Trophoblast cell (in vitro differentiated cells and primary cell): ENCODE measurements at regions not wholly inside any gene's neighbourhood (a gene's known extent, or its start where the extent isn't known, plus 50 kb on each side); places are given as distances from the start of the nearest gene placed in this dataset.

Experiments
- DNase-seq, 2 donors: peaks; one replicate each; pipeline ENCODE4 v3.0.0-alpha.2; 2016
- H2AFZ ChIP-seq: 2 replicates; pipeline ENCODE4 v1.6.1; 2013; ENCODE audit warnings: low read length, moderate library complexity, mild to moderate bottlenecking; ENCODE audit not compliant: insufficient read depth, poor library complexity
- H2AK5ac ChIP-seq: 2 replicates; pipeline ENCODE4 v1.6.1; 2013; ENCODE audit warnings: mild to moderate bottlenecking, low read length
- H2BK120ac ChIP-seq: 2 replicates; pipeline ENCODE4 v1.6.1; 2013; ENCODE audit warnings: low read length, mild to moderate bottlenecking, moderate library complexity; ENCODE audit not compliant: insufficient read depth, poor library complexity
- H2BK12ac ChIP-seq: 2 replicates; pipeline ENCODE4 v1.6.1; 2013; ENCODE audit warnings: mild to moderate bottlenecking, low read length, moderate library complexity
- H2BK5ac ChIP-seq: 2 replicates; pipeline ENCODE4 v1.6.1; 2013; ENCODE audit warnings: low read length, low read depth, moderate library complexity, mild to moderate bottlenecking; ENCODE audit not compliant: poor library complexity
- H3K14ac ChIP-seq: 2 replicates; pipeline ENCODE4 v1.6.1; 2013; ENCODE audit warnings: mild to moderate bottlenecking, low read length
- H3K18ac ChIP-seq: 2 replicates; pipeline ENCODE4 v1.6.1; 2013; ENCODE audit warnings: mild to moderate bottlenecking, low read length
- H3K23ac ChIP-seq: 2 replicates; pipeline ENCODE4 v1.6.1; 2013; ENCODE audit warnings: low read length
- H3K27ac ChIP-seq: 2 replicates; pipeline ENCODE4 v1.5.1; 2013; ENCODE audit warnings: low read depth, mild to moderate bottlenecking, inconsistent platforms, low read length, moderate library complexity
- H3K27me3 ChIP-seq: 2 replicates; pipeline ENCODE4 v1.6.1; 2013; ENCODE audit warnings: inconsistent platforms, mild to moderate bottlenecking, low read length, moderate library complexity; ENCODE audit not compliant: insufficient read depth
- H3K36me3 ChIP-seq, 2 experiments: 1 replicate in 1 of 2; 2 replicates in 1 of 2; pipeline ENCODE4 v1.6.1; 2013; ENCODE audit warnings: low read length in 2 of 2, mild to moderate bottlenecking in 2 of 2, moderate library complexity in 1 of 2; ENCODE audit not compliant: insufficient read depth in 2 of 2, control insufficient read depth in 1 of 2
- H3K4ac ChIP-seq: 2 replicates; pipeline ENCODE4 v1.6.1; 2013; ENCODE audit warnings: low read depth, mild to moderate bottlenecking, low read length, moderate library complexity
- H3K4me1 ChIP-seq, 2 experiments: 1 replicate in 1 of 2; 2 replicates in 1 of 2; pipeline ENCODE4 v1.6.1; 2013; ENCODE audit warnings: low read length in 2 of 2, mild to moderate bottlenecking in 2 of 2, moderate library complexity in 1 of 2; ENCODE audit not compliant: insufficient read depth in 2 of 2, control insufficient read depth in 1 of 2
- H3K4me2 ChIP-seq: 2 replicates; pipeline ENCODE4 v1.6.1; 2013; ENCODE audit warnings: inconsistent platforms, mild to moderate bottlenecking, low read length, moderate library complexity
- H3K4me3 ChIP-seq: 2 replicates; pipeline ENCODE4 v1.5.1; 2013; ENCODE audit warnings: mild to moderate bottlenecking, low read depth, low read length, inconsistent platforms
- H3K79me1 ChIP-seq: one replicate; pipeline ENCODE4 v1.6.1; 2013; ENCODE audit warnings: low read length
- H3K79me2 ChIP-seq: 2 replicates; pipeline ENCODE4 v1.6.1; 2013; ENCODE audit warnings: low read length, mild to moderate bottlenecking; ENCODE audit not compliant: control insufficient read depth, insufficient read depth, poor library complexity
- H3K9ac ChIP-seq: 2 replicates; pipeline ENCODE4 v1.6.1; 2013; ENCODE audit warnings: mild to moderate bottlenecking, low read length
- H3K9me3 ChIP-seq: 2 replicates; pipeline ENCODE4 v1.6.1; 2013; ENCODE audit warnings: low read depth, mild to moderate bottlenecking, control low read depth, inconsistent platforms, low read length; ENCODE audit not compliant: insufficient read depth
- H4K12ac ChIP-seq: 2 replicates; pipeline ENCODE4 v1.6.1; 2013; ENCODE audit warnings: low read depth, mild to moderate bottlenecking, low read length, moderate library complexity
- H4K8ac ChIP-seq: 2 replicates; pipeline ENCODE4 v1.6.1; 2013; ENCODE audit warnings: low read depth, mild to moderate bottlenecking, low read length, moderate library complexity
- H4K91ac ChIP-seq: one replicate; pipeline ENCODE4 v1.6.1; 2013; ENCODE audit warnings: low read depth, mild to moderate bottlenecking, low read length, moderate library complexity
- WGBS: extraction: QIAGEN DNeasy Blood & Tissue Kit; methylation state at CpG from one replicate; pipeline ENCODE4 v1.1.7; 2013; ENCODE audit warnings: missing lambda C conversion rate; ENCODE audit not compliant: insufficient read length, insufficient coverage; ENCODE audit errors: extremely low coverage; 5-methylcytosine and 5-hydroxymethylcytosine counted together

GRCh38 chrX:46279214-46279924 lies 265.9 kb downstream of the ZNF674 start:
- no peak overlapping the region for H3K18ac ChIP-seq
- WGBS, result no CpG with 5 or more reads among the region's 4 CpGs
- no peak overlapping the region for H3K4ac ChIP-seq
- peak overlapping the region; percentile 38 for H4K8ac ChIP-seq
- no peak overlapping the region for H4K12ac ChIP-seq
- H3K14ac ChIP-seq, result no peak overlapping the region
- H3K79me1 ChIP-seq, result no peaks in the 10 kb centered on the region
- no peak overlapping the region for H3K4me2 ChIP-seq
- H3K27me3 ChIP-seq, result no peaks in the 10 kb centered on the region
- H3K79me2 ChIP-seq, result no peaks in the 10 kb centered on the region
- no peak overlapping the region for H3K27ac ChIP-seq
- no peak overlapping the region for H2BK12ac ChIP-seq
- no peak for DNase-seq
- H3K36me3 ChIP-seq, result no peaks in the 10 kb centered on the region
- no peak overlapping the region for H3K4me3 ChIP-seq
- H3K4me1 ChIP-seq, result no peaks in the 10 kb centered on the region
- no peaks in the 10 kb centered on the region for H3K9me3 ChIP-seq
- H3K23ac ChIP-seq, result no peak overlapping the region
- H4K91ac ChIP-seq, result no peak overlapping the region
- no peak overlapping the region for H2AFZ ChIP-seq
- no peak overlapping the region for H3K9ac ChIP-seq
- no peak overlapping the region for H2BK5ac ChIP-seq
- H2BK120ac ChIP-seq, result no peak overlapping the region
- H2AK5ac ChIP-seq, result no peak overlapping the region

GRCh38 chrX:46278572-46278971 lies 266.6 kb downstream of the ZNF674 start:
- Histone ChIP-seq H3K4me1 (no peaks in the 10 kb centered on the region), H2BK12ac (no peak overlapping the region), H2BK5ac (no peak overlapping the region), H3K36me3 (no peaks in the 10 kb centered on the region), H3K9ac (no peak overlapping the region), H3K4me3 (no peak overlapping the region), H2BK120ac (no peak overlapping the region), H3K27ac (no peak overlapping the region), H3K79me1 (no peaks in the 10 kb centered on the region), H3K9me3 (no peaks in the 10 kb centered on the region), H4K12ac (no peak overlapping the region), H3K79me2 (no peaks in the 10 kb centered on the region), H3K23ac (no peak overlapping the region), H3K4ac (no peak overlapping the region), H2AFZ (no peak overlapping the region), H3K4me2 (no peak overlapping the region), H3K14ac (no peak overlapping the region), H4K91ac (no peak overlapping the region), H4K8ac (no peak overlapping the region), H3K18ac (no peak overlapping the region), H3K27me3 (no peaks in the 10 kb centered on the region), H2AK5ac (no peak overlapping the region)
- DNase-seq, result no peak
- WGBS, result no CpG with 5 or more reads among the region's 2 CpGs

GRCh38 chrX:46268412-46268811 lies 276.8 kb downstream of the ZNF674 start:
- WGBS, result no CpG with 5 or more reads among the region's 1 CpG
- Histone ChIP-seq H3K4ac (no peak overlapping the region), H3K4me3 (no peak overlapping the region)

GRCh38 chrX:46263494-46263893 lies 281.7 kb downstream of the ZNF674 start:
- Histone ChIP-seq H3K9ac (no peak overlapping the region), H3K14ac (no peak overlapping the region), H2BK12ac (peak overlapping the region; percentile 6), H3K4me3 (no peak overlapping the region), H4K12ac (no peak overlapping the region), H3K36me3 (no peaks in the 10 kb centered on the region), H3K79me2 (no peaks in the 10 kb centered on the region), H2AK5ac (no peak overlapping the region), H3K4ac (no peak overlapping the region), H4K8ac (no peak overlapping the region), H2BK5ac (no peak overlapping the region), H3K27ac (peak overlapping the region; percentile 38), H4K91ac (peak overlapping the region; percentile 71), H3K18ac (no peak overlapping the region), H2BK120ac (no peak overlapping the region), H3K23ac (no peak overlapping the region), H3K4me1 (peaks cover 4 to 14% of the 10 kb centered on the region in 2 experiments), H3K4me2 (no peak overlapping the region), H3K27me3 (no peaks in the 10 kb centered on the region), H3K79me1 (peaks cover 14% of the 10 kb centered on the region), H2AFZ (no peak overlapping the region), H3K9me3 (no peaks in the 10 kb centered on the region)
- WGBS, result no CpG with 5 or more reads among the region's 3 CpGs
- DNase-seq, result peak in 1 of 2 donors; percentile 47

More at GRCh38 chrX:46268412-46268811, 276.8 kb downstream of the ZNF674 start:
- Histone ChIP-seq H4K91ac (no peak overlapping the region), H3K9ac (no peak overlapping the region), H3K14ac (no peak overlapping the region), H3K4me1 (no peaks in the 10 kb centered on the region), H3K79me2 (no peaks in the 10 kb centered on the region), H3K27ac (no peak overlapping the region), H3K9me3 (no peaks in the 10 kb centered on the region), H2BK5ac (no peak overlapping the region), H4K12ac (no peak overlapping the region), H3K79me1 (peaks cover 1% of the 10 kb centered on the region), H3K27me3 (no peaks in the 10 kb centered on the region), H3K18ac (no peak overlapping the region), H2BK120ac (no peak overlapping the region), H4K8ac (no peak overlapping the region), H3K4me2 (no peak overlapping the region), H2BK12ac (no peak overlapping the region), H2AK5ac (no peak overlapping the region), H3K36me3 (no peaks in the 10 kb centered on the region), H3K23ac (no peak overlapping the region), H2AFZ (no peak overlapping the region)
- DNase-seq, result no peak
